HK-2 (cell line): ENCODE measurements at regions not wholly inside any gene's neighbourhood (a gene's known extent, or its start where the extent isn't known, plus 50 kb on each side); places are given as distances from the start of the nearest gene placed in this dataset.
A peak's percentile ranks its signal among the peaks of the same experiment; 100 is the strongest.
"Not testable (repeated sequence)": the region's sequence is repeated elsewhere in the genome, so short reads cannot be mapped to it uniquely, and the experiment has no call there.

Experiments
- DNase-seq: peaks from one replicate; pipeline ENCODE4 v3.0.0-alpha.2; 2018; ENCODE audit not compliant: unreplicated experiment

- no peak for DNase-seq
Observed at GRCh38 chr1:8228253-8228652, 89.7 kb upstream of the SLC45A1 start.

DNA sequence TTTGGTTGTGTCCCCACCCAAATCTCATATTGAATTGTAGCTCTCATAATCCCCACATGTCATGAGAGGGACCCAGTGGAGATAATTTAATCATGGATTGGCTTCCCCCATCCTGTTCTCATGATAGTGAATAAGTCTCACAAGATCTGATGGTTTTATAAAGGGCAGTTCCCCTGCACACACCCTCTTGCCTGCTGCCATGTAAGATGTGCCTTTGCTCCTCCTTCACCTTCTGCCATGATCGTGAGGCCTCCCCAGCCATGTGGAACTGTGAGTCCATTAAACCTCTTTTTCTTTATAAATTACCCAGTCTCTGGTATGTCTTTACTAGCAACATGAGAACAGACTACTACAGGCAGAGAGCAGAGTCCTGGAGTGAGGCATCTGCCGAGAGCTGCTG, 90.2 kb upstream of the SLC45A1 start:
- DNase-seq: not testable (repeated sequence)

DNA sequence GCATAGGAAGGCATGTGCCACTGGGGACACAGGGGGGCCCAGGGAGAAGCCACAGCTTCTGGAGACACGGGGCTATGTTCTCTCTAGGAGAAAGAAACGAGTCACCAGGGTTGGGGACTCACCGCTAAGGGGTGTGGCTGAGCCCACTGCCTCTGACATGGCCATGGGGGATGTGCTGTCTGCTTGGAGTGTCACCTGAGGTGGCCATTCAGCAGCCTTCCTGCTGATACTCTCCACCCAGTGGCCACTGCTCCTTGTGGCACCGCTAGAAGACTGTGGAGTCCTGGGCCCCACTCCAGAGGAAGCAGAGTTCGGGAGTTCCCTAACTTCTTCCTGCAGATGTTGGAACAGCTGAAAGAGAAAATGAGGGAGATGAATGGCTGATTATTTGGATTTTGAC, 91.2 kb upstream of the SLC45A1 start:
- no peak for DNase-seq

DNA sequence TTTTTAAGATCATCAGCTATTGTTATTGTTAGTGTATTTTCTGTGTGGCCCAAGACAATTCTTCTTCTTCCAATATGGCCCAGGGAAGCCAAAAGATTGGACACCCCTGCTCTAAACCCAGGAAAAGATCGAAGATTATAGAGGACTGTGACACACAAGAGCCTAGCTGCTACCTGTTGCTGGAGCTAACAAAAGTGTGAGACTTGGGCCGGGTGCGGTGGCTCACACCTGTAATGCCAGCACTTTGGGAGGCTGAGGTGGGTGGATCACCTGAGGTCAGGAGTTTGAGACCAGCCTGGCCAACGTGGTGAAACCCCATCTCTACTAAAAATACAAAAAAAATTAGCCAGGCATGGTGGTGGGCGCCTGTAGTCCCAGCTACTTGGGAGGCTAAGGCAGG, 91.9 kb upstream of the SLC45A1 start:
- DNase-seq: not testable (repeated sequence)

DNA sequence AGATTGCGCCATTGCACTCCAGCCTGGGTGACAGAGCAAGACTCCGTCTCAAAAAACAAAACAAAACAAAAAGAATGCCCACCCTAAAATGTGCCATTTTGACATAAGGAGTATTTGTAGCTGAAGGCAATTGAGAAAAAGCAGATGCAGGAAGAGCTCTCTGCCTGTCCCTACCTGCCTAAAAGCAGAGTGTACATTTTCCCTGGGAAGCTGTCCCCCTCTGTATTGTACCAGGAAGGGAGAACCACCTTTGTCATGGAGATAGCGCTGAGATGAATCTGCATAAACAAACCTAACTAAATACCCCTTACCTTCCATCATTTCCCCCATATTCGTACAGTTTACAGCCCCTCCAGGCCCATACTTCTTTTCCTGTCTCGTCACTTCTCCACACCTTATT, 94.4 kb upstream of the SLC45A1 start:
- DNase-seq: no peak

GRCh38 chr1:8222789-8223188, 95.1 kb upstream of the SLC45A1 start:
- no peak for DNase-seq

GRCh38 chr1:8219530-8219929, 98.4 kb upstream of the SLC45A1 start:
- no peak for DNase-seq

DNA sequence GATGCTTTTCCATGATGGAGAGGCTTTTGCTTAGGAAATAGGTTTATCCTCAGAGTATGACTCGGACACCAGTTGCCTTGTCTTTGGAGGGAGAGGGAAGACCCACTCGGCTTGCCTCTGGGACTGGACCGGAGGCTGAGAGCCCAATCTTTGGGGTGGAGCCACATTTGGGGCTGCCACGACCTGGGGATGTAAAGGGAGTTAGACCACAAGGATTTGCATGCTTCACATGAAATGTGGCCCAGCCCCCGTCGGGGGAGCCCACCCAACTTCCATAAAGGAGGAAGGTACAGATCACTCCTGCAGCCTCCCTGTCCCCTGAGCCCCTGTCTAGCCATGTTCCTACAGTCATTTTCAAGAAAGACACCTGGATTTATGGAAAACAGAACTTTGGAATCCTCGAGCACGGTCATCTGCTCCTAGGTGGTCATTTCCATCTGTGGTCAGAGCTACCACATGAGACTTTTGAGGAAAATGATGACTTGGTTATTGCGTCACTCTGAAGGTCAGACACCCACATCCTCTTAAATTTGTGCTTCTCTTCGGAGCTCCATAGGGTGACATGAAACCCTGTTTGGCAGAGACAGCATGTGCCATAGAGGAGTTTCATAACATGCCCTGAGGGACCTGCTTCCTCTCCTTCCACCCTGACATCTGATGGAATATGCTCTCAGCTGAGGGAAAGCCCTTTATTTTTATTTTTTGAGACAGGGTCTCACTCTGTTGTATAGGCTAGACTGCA, 99.4 kb upstream of the SLC45A1 start:
- DNase-seq: no peak

DNA sequence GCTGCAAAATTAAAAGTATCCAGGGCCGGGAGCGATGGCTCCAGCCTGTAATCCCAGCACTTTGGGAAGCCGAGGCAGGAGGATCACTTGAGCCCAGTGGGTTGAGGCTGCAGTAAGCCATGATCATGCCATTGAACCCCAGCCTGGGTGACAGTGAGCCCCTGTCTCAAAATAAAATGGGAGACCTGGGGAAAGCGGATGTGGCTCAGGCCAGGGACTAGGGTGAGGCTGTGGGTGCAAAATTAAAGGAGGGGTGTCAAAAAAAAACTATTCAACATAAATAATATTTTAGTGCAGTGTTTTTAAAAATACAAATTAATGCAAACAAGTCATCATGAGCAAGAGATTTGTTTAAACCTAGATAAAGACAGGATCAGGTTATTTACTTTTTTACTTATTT, 100.1 kb upstream of the SLC45A1 start:
- no peak for DNase-seq

GRCh38 chr1:8217011-8217711, 100.8 kb upstream of the SLC45A1 start:
- no peak for DNase-seq

DNA sequence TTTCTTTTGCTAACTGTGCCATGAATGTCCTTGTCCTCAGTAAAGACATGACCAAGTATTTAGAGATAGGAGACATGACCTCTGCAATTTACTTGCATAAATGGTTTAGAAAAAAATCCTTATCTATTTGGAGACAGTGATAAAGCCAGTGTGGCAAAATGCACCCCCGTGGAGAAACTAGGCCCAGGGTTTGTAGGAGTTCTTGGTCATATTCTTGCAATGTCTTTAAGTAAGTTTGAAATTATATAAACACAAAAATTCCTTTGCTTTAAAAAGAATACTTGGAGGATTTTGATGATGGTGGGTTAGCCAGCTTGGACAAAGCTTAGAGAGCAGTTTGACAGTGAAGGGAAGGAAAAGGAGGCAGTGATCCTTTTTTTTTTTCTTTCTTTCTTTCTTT, 101.9 kb upstream of the SLC45A1 start:
- no peak for DNase-seq

- no peak for DNase-seq
Observed at GRCh38 chr1:8214501-8215173, 103.3 kb upstream of the SLC45A1 start.

DNA sequence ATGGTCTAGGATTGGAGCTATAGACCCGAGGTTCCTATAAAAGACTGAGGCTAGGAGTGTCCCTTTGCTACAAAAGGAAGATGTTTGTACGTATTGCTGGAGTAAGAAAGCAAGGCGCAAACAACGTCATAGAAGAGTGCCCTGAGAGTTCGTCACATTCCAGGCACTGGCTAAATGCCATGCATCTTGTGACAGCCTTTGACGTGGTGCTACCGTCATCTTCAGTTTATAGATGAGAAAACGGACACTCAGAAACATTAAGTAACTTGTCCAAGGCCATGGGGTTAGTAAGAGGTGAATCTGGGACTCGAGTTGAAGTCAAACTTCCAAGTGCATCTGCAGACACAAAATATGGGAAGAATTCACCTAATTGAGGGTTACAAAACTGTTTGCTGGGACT, 104.2 kb upstream of the SLC45A1 start:
- no peak for DNase-seq

- no peak for DNase-seq
Observed at GRCh38 chr1:8213136-8213535, 104.8 kb upstream of the SLC45A1 start.

- no peak for DNase-seq
Observed at GRCh38 chr1:8212580-8213031, 105.3 kb upstream of the SLC45A1 start.

DNA sequence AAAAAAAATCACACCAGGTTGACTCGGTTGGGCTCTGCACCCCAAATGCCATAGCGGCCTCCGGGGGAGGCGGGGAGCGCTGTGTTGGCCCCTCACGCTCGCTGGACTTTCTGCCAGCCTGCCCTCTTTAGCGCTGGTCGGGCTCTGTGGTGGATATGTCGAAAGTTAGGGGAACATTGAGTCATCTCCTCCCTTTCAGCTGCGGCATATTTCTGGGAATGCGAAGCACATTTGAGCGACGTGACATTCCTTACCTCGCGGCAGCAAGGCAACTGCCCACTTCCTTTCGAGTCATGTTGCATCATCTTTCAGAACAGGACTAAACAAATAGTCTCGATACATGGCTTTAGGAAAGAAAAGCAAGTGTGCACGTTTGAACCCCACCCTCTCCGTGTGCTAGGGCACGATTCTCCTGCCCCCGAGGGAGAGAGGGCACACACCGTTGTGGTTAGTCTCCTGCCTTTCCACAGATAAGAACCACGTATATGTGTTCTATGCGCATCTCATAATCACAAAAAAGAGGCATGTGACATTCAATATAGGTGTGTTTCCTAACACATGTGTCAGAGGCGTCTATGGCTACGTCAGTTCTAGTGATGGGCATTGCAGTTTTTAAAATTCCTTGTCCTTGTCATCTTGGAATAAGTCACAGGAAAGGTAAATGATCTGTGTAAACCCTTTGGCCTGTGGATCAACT, 105.9 kb upstream of the SLC45A1 start:
- DNase-seq: peak; percentile 88

DNA sequence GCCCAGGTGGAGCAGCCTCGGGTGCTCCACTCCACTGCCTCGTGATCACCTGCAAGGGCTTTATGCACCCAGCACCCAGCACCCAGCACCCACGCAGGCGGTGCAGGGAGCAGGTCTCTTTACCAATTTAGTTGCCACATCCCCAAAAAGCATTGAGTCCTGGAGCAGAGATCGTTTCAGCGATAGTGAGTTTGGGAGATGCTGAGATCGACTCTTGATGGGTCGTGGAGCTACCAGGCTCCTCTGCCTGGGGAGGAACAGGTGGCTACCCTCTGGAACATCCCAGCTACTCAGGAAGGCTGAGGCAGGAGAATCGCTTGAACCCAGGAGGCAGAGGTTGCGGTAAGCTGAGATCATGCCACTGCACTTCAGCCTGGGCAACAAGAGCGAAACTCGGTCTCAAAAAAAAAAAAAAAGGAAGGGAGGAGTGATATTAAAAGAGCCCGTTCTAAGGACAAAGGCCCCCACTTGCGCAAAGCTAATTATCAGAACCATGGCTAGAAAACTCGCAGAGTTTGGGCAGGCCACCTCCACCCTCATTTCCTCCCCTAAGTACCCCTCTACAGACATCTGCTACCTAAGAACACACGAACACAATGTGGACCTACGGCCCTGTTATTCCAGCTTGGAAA, 106.5 kb upstream of the SLC45A1 start:
- no peak for DNase-seq

GRCh38 chr1:8207202-8207601, 110.7 kb upstream of the SLC45A1 start:
- DNase-seq: no peak

GRCh38 chr1:8206391-8206790, 111.5 kb upstream of the SLC45A1 start:
- DNase-seq: no peak

DNA sequence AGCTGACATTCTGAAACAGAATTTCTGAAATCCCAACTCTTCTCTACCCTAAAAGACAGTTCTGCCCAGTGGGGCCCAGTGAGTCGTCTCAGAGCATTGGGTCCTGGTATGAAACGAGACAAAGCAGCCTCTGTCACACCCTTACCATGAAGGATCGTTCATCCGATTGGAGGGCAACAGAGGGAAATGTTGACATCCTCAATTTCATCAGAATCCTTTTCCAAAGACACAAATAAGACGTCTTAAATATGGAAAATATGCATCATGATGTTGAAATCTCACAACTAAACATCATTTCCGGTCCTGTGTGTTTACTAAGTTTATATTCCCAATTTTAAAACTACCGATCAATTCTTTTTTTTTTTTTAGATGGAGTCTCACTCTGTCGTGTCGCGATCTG, 112.1 kb upstream of the SLC45A1 start:
- no peak for DNase-seq

DNA sequence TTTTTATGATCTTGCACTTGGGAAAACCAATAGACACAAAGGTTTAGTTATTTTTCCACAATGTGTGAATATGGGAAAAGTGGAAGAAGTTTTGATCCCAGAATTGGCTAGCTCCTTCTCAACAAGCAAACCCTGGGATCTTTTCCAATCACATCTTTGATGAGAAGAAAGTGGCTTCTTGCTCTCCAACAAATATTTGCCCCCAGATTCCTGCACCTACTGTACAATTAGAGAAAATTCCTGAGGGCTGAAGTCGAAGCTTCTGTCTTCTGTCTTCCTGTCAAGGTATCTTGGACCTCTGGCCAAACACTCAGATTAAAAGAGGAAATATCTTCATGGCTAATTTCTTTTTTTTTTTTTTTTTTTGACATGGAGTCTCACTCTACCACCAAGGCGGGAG, 113.1 kb upstream of the SLC45A1 start:
- DNase-seq: no peak

DNA sequence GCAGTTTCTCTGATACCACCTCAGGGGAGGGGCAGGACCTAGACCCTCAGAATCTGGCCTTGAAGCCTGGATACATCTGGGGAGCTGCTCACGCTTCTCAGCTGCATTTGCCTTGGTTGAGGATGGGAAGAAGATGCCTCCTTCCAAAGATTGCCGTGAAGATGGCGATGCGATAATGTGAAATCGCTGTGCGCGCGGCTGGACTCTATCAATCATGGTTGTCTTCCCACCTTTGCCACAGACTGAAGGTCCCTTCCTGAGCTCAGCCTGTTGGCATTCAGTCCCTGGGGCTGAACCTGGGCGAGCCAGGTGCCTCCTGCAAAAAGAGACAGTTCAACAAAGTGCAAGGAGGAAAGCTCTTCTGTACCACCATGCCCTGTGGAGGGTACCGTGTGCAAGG, 114.4 kb upstream of the SLC45A1 start:
- DNase-seq: no peak
